Caco-2 (cell line): ENCODE measurements at regions not wholly inside any gene's neighbourhood (a gene's known extent, or its start where the extent isn't known, plus 50 kb on each side); places are given as distances from the start of the nearest gene placed in this dataset.

Source experiments
- BruUV-seq: library from RNA; stranded (reverse); fragments of 400-500 nt; replicated peaks from 2 replicates; lab custom pipeline; 2021; lab: Mats Ljungman, UMichigan
- CTCF ChIA-PET: fragments of 300-600 bp; sonication (Branson Sonifier 250); formaldehyde crosslinking; loops from one replicate; lab custom pipeline; 2022; ENCODE audit warnings: antibody characterized with exemption; lab: Charles Lee
- POLR2A ChIA-PET: fragments of 300-600 bp; sonication (Branson Sonifier 250); formaldehyde crosslinking; loops from one replicate; lab custom pipeline; 2022; ENCODE audit warnings: antibody characterized with exemption; lab: Charles Lee
- DNase-seq, 2 experiments: peaks; one replicate each; pipeline versions ENCODE4 v3.0.0 to v3.0.0-alpha.2; 2020 to 2022
- H3K27me3 ChIP-seq: replicated peaks from 2 replicates; pipeline ENCODE4 v1.6.0; 2011; ENCODE audit warnings: low read length; ENCODE audit not compliant: control insufficient read depth, insufficient read depth
- H3K36me3 ChIP-seq: 2 replicates; pipeline ENCODE4 v1.5.1; 2011; ENCODE audit warnings: low read length; ENCODE audit not compliant: control insufficient read depth, insufficient read depth
- H3K4me1 ChIP-seq: fragments of 250-450 bp; sonication (Bioruptor Pico); 2 replicates; pipeline ENCODE4 v1.5.1; 2020; ENCODE audit warnings: mild to moderate bottlenecking
- H3K4me3 ChIP-seq: 2 replicates; pipeline ENCODE4 v1.5.1; 2011; ENCODE audit warnings: low read depth, mild to moderate bottlenecking, control low read depth, low read length
- H3K9me3 ChIP-seq: fragments of 250-450 bp; sonication (Bioruptor Pico); 2 replicates; pipeline ENCODE4 v1.5.1; 2020; ENCODE audit warnings: mild to moderate bottlenecking, moderate library complexity
- H3K27ac Mint-ChIP-seq: one replicate; pipeline ENCODE4 v1.8.0; 2022; ENCODE audit warnings: mixed read lengths; ENCODE audit not compliant: unreplicated experiment
- H3K27me3 Mint-ChIP-seq: one replicate; pipeline ENCODE4 v1.8.0; 2022; ENCODE audit warnings: mixed read lengths; ENCODE audit not compliant: insufficient read depth, unreplicated experiment
- H3K36me3 Mint-ChIP-seq: one replicate; pipeline ENCODE4 v1.8.0; 2022; ENCODE audit warnings: mild to moderate bottlenecking, mixed read lengths; ENCODE audit not compliant: insufficient read depth, unreplicated experiment
- H3K4me1 Mint-ChIP-seq: one replicate; pipeline ENCODE4 v1.8.0; 2022; ENCODE audit warnings: low read depth, mixed read lengths; ENCODE audit not compliant: unreplicated experiment
- H3K4me3 Mint-ChIP-seq: one replicate; pipeline ENCODE4 v1.8.0; 2022; ENCODE audit warnings: mild to moderate bottlenecking, moderate library complexity, mixed read lengths; ENCODE audit not compliant: unreplicated experiment
- H3K9me3 Mint-ChIP-seq: one replicate; pipeline ENCODE4 v1.8.0; 2022; ENCODE audit warnings: mixed read lengths; ENCODE audit not compliant: unreplicated experiment
- CTCF ChIP-seq, 2 experiments: fragments of 200-600 bp in 1 of 2; IDR thresholded peaks; 1 replicate in 1 of 2; 2 replicates in 1 of 2; pipeline versions ENCODE4 v1.5.1 to v1.8.0; 2011 to 2022; ENCODE audit warnings: antibody characterized with exemption in 1 of 2, control low read depth in 1 of 2, inconsistent platforms in 1 of 2, low read depth in 1 of 2, low read length in 1 of 2, mild to moderate bottlenecking in 1 of 2, moderate library complexity in 1 of 2; ENCODE audit not compliant: insufficient read depth in 1 of 2, severe bottlenecking in 1 of 2, unreplicated experiment in 1 of 2
- intact Hi-C: fragments of 100-400 bp; cut with micrococcal nuclease; formaldehyde crosslinking; loops from one replicate; pipeline ENCODE4 v1.10.0; 2022; ENCODE audit not compliant: unreplicated experiment

GRCh38 chr21:35212393-35213127 lies 163.5 kb upstream of the RUNX1 start:
- intact Hi-C loops, result loop anchor here (10.0 kb wide), 1 partner anchor 328 kb away; no protein-coding TSS in a partner anchor
- Histone ChIP-seq H3K9me3 (no peaks in the 10 kb centered on the region), H3K27me3 (no peaks in the 10 kb centered on the region), H3K4me3 (no peak overlapping the region), H3K4me1 (peaks cover 10% of the 10 kb centered on the region), H3K36me3 (no peaks in the 10 kb centered on the region)
- ChIA-PET CTCF (no interaction called here), POLR2A (no interaction called here)
- BruUV-seq, result no TSS peak
- Mint-ChIP-seq H3K4me3 (no peak overlapping the region), H3K9me3 (no peaks in the 10 kb centered on the region), H3K27me3 (no peaks in the 10 kb centered on the region), H3K27ac (no peak overlapping the region), H3K4me1 (peaks cover 6% of the 10 kb centered on the region), H3K36me3 (no peaks in the 10 kb centered on the region)
- no peak for DNase-seq
- TF ChIP-seq CTCF (IDR thresholded peaks at IDR 0.05; ENCODE audit: insufficient read depth in 1 of 2, low read depth in 1 of 2, low read length in 1 of 2, severe bottlenecking in 1 of 2, unreplicated experiment in 1 of 2), result no peak

- CTCF ChIA-PET, result no interaction called here
- H3K27me3 Mint-ChIP-seq, result no peaks in the 10 kb centered on the region
- no peak overlapping the region for H3K4me3 Mint-ChIP-seq
- Histone ChIP-seq H3K27me3 (no peaks in the 10 kb centered on the region), H3K4me1 (peaks cover 3% of the 10 kb centered on the region; the same call in 1 of the 2 replicates), H3K9me3 (no peaks in the 10 kb centered on the region), H3K4me3 (no peak overlapping the region), H3K36me3 (no peaks in the 10 kb centered on the region)
- intact Hi-C loops, result loop anchor here (10.0 kb wide), 1 partner anchor 327 kb away; no protein-coding TSS in a partner anchor
- no peak for TF ChIP-seq CTCF (IDR thresholded peaks at IDR 0.05; ENCODE audit: insufficient read depth in 1 of 2, low read depth in 1 of 2, low read length in 1 of 2, severe bottlenecking in 1 of 2, unreplicated experiment in 1 of 2)
- POLR2A ChIA-PET, result no interaction called here
- DNase-seq, result no peak
- H3K4me1 Mint-ChIP-seq, result no peaks in the 10 kb centered on the region
- BruUV-seq, result no TSS peak
- no peaks in the 10 kb centered on the region for H3K9me3 Mint-ChIP-seq
- no peak overlapping the region for H3K27ac Mint-ChIP-seq
- no peaks in the 10 kb centered on the region for H3K36me3 Mint-ChIP-seq
These were observed 162.7 kb upstream of the RUNX1 start for GRCh38 chr21:35211782-35212181.

DNA sequence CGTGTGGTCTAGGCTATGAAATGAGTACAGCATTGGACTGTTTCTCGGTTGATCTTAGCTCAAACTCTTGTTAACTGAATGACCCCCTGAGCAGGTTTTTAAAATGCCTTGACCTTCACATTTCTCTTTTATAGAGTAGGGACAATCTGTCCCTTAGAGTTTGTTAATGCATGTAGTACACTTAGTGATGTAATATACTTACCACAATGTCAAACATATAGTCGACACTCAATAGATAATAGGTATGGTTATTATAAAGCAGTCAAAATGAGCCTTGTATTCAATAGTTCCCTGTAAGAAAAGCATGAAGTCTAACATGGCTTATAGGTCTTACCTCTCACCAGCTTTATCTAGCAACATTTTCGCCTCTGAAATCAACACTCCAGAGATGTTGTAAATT lies 161.0 kb upstream of the RUNX1 start:
- Histone ChIP-seq H3K4me3 (no peak overlapping the region), H3K27me3 (no peaks in the 10 kb centered on the region), H3K4me1 (no peaks in the 10 kb centered on the region), H3K9me3 (no peaks in the 10 kb centered on the region), H3K36me3 (no peaks in the 10 kb centered on the region)
- no peak for DNase-seq
- ChIA-PET CTCF (no interaction called here), POLR2A (no interaction called here)
- H3K27me3 Mint-ChIP-seq, result no peaks in the 10 kb centered on the region
- H3K4me3 Mint-ChIP-seq, result no peak overlapping the region
- no peak overlapping the region for H3K27ac Mint-ChIP-seq
- H3K36me3 Mint-ChIP-seq, result no peaks in the 10 kb centered on the region
- H3K9me3 Mint-ChIP-seq, result no peaks in the 10 kb centered on the region
- no TSS peak for BruUV-seq
- intact Hi-C loops, result loop anchor here (10.0 kb wide), 1 partner anchor 325 kb away; no protein-coding TSS in a partner anchor
- H3K4me1 Mint-ChIP-seq, result no peaks in the 10 kb centered on the region
- TF ChIP-seq CTCF (IDR thresholded peaks at IDR 0.05; ENCODE audit: insufficient read depth in 1 of 2, low read depth in 1 of 2, low read length in 1 of 2, severe bottlenecking in 1 of 2, unreplicated experiment in 1 of 2), result no peak
